ENCODE measurements at regions not wholly inside any gene's neighbourhood (a gene's known extent, or its start where the extent isn't known, plus 50 kb on each side); places are given as distances from the start of the nearest gene placed in this dataset.

GRCh38 chr5:8321272-8321671 is 452.3 kb downstream of the MTRR start:
- H3K4me3 ChIP-seq (ENCODE audit: control insufficient read depth, low read depth, low read length) = no peak overlapping the region
- DNase-seq (ENCODE audit: low read depth) = no peak
- no peak for TF ChIP-seq CTCF (conservative IDR thresholded peaks at IDR 0.05; ENCODE audit: control insufficient read depth, insufficient read depth, low read depth, low read length)

- TF ChIP-seq CTCF (conservative IDR thresholded peaks at IDR 0.05; ENCODE audit: control insufficient read depth, insufficient read depth, low read depth, low read length) = no peak
- no peak for DNase-seq (ENCODE audit: low read depth)
- no peak overlapping the region for H3K4me3 ChIP-seq (ENCODE audit: control insufficient read depth, low read depth, low read length)
Observed at GRCh38 chr5:8322484-8322883, 453.5 kb downstream of the MTRR start.

- H3K4me3 ChIP-seq (ENCODE audit: control insufficient read depth, low read depth, low read length) = no peak overlapping the region
- DNase-seq (ENCODE audit: low read depth) = no peak
- no peak for TF ChIP-seq CTCF (conservative IDR thresholded peaks at IDR 0.05; ENCODE audit: control insufficient read depth, insufficient read depth, low read depth, low read length)
Observed at GRCh38 chr5:8327016-8327415, 458.1 kb downstream of the MTRR start.

- no peak for TF ChIP-seq CTCF (conservative IDR thresholded peaks at IDR 0.05; ENCODE audit: control insufficient read depth, insufficient read depth, low read depth, low read length)
- no peak overlapping the region for H3K4me3 ChIP-seq (ENCODE audit: control insufficient read depth, low read depth, low read length)
- DNase-seq (ENCODE audit: low read depth) = peak; percentile 6
Observed at GRCh38 chr5:8329773-8330172, 460.8 kb downstream of the MTRR start.

DNA sequence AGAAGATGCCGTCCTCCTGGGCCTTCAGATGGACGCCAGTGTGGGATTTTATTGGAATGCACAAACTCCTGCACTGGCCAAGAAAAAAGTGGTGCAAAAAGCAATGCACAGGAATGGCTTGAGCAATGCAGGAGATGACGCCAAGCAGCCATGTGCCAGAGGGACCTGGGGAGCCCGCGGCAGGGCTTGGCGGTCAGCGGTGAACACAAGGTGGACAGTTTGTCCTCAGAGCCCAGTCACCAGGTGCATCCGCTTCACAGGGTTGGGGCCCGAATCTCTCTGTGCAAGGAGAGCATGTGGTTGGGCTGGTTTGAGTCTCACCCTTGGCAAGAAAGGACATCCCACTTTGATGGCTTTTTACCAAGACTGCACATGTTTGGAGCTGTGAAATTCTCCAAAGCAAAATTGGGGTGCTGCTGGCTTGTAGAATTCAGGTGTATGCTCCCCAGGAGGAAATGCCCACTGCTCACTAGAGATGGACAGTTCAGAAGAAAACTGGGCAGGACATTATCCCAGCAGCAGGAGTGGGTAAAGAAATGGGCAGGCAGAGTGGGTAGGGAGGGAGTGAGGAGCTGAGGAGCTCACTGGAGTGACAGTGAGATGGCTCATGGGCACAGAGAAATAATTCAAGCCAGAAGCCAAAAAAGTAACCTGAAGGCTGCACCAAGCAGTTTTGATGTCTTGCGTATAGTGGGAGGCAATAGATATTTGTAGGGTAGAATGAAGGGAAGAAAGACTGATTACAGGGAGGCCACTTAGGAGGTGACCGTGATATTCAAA is 463.9 kb downstream of the MTRR start:
- no peak for TF ChIP-seq CTCF (conservative IDR thresholded peaks at IDR 0.05; ENCODE audit: control insufficient read depth, insufficient read depth, low read depth, low read length)
- no peak for DNase-seq (ENCODE audit: low read depth)
- H3K4me3 ChIP-seq (ENCODE audit: control insufficient read depth, low read depth, low read length) = no peak overlapping the region

DNA sequence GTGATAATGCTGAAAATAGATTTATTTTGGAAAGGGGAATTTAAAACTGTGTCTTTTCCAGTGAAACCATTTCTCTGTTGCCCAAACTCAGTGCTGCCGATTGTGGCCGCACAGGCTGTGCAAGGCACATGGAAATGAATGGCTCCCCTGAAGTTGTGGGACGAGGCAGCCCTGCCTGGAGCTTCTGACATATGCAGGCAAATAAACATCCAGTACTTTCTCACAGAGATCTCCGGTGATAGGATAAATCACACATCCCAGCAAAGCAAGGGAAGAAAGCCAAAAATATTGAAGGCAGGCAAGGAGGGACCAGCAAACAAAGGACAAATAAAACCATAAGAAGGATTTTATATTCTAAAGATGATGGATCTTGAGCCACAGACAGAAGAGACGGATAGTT is 464.5 kb downstream of the MTRR start:
- TF ChIP-seq CTCF (conservative IDR thresholded peaks at IDR 0.05; ENCODE audit: control insufficient read depth, insufficient read depth, low read depth, low read length) = no peak
- no peak for DNase-seq (ENCODE audit: low read depth)
- no peak overlapping the region for H3K4me3 ChIP-seq (ENCODE audit: control insufficient read depth, low read depth, low read length)

All from fibroblast of mammary gland (primary cell).